HCT116 (cell line): ENCODE measurements at regions not wholly inside any gene's neighbourhood (a gene's known extent, or its start where the extent isn't known, plus 50 kb on each side); places are given as distances from the start of the nearest gene placed in this dataset.

Experiments
- CEBPB ChIP-seq: IDR thresholded peaks from 2 replicates; pipeline ENCODE4 v1.6.1; 2012; ENCODE audit warnings: low read depth
- CTCF ChIP-seq, 3 experiments: fragments of 200-600 bp in 1 of 3; sonication (generic) in 1 of 3; IDR thresholded peaks in 2 of 3; conservative IDR thresholded peaks in 1 of 3; 2 replicates each; pipeline ENCODE4 v1.5.1; 2012 to 2017; ENCODE audit warnings: low read depth in 2 of 3, low read length in 2 of 3, antibody characterized with exemption in 1 of 3, borderline replicate concordance in 1 of 3, control low read depth in 1 of 3, mild to moderate bottlenecking in 1 of 3, mixed read lengths in 1 of 3, mixed run types in 1 of 3, moderate library complexity in 1 of 3; ENCODE audit not compliant: insufficient read depth in 1 of 3
- POLR2A ChIP-seq: IDR thresholded peaks from 2 replicates; pipeline ENCODE4 v1.7.0; 2011; ENCODE audit warnings: borderline replicate concordance; ENCODE audit not compliant: insufficient read depth, insufficient read length; ENCODE audit errors: extremely low read depth
- REST ChIP-seq: IDR thresholded peaks from 2 replicates; pipeline ENCODE4 v1.6.1; 2012; ENCODE audit warnings: low read depth
- SP1 ChIP-seq: IDR thresholded peaks from 2 replicates; pipeline ENCODE4 v1.6.1; 2012; ENCODE audit warnings: low read depth
- ZBTB33 ChIP-seq: IDR thresholded peaks from 2 replicates; pipeline ENCODE4 v1.6.1; 2011; ENCODE audit warnings: mild to moderate bottlenecking, low read length, moderate library complexity; ENCODE audit not compliant: insufficient replicate concordance; ENCODE audit errors: extremely low read depth

DNA sequence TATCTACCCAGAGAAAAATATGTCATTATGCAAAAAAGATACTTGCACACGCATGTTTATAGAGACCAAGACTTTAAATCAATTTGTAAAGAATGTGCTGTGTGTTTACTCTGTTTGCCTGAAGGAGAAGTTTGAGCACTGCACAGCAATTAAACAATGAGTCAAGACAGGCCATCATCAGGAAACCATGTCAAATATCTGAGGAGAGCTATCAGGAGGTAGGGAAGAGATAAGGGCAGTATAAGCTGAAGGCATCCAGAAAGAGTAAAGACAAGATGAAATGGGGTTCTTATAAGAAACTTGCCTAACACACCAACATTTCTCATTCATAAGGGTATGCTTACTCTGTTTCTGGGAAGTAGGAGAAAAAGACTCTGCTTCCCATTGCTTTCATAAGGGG, 405.8 kb upstream of the PTGER4 start:
- no peak for TF ChIP-seq CTCF (IDR thresholded peaks at IDR 0.05 in 2 of 3, conservative IDR thresholded peaks at IDR 0.05 in 1 of 3; ENCODE audit: borderline replicate concordance in 1 of 3, insufficient read depth in 1 of 3, low read depth in 2 of 3, low read length in 2 of 3)
- TF ChIP-seq CEBPB = no peak
- no peak for TF ChIP-seq POLR2A
- TF ChIP-seq REST = no peak
- TF ChIP-seq SP1 = no peak
- no peak for TF ChIP-seq ZBTB33
